ENCODE measurements at regions not wholly inside any gene's neighbourhood (a gene's known extent, or its start where the extent isn't known, plus 50 kb on each side); places are given as distances from the start of the nearest gene placed in this dataset.
"Not testable (repeated sequence)": the region's sequence is repeated elsewhere in the genome, so short reads cannot be mapped to it uniquely, and the experiment has no call there.

- DNase-seq, result no peak
These were observed 404.1 kb downstream of the ZEB2 start for GRCh38 chr2:144115739-144116291.

DNA sequence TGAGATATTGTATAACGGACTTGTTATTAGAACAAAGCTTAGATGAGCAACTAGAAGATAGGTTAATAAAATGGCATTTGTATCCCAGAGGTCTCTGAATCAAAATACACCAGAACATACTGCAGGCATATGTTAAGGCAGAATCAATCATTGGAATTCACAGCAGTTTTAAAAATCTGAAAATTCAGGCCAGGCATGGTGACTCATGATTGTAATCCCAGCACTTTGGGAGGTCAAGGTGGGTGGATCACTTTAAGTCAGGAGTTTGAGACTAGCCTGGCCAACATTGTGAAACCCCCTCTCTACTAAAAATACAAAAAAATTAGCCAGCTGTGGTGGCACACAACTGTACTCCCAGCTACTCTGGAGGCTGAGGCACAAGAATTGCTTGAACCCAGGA, 405.2 kb downstream of the ZEB2 start:
- no peak for DNase-seq

DNA sequence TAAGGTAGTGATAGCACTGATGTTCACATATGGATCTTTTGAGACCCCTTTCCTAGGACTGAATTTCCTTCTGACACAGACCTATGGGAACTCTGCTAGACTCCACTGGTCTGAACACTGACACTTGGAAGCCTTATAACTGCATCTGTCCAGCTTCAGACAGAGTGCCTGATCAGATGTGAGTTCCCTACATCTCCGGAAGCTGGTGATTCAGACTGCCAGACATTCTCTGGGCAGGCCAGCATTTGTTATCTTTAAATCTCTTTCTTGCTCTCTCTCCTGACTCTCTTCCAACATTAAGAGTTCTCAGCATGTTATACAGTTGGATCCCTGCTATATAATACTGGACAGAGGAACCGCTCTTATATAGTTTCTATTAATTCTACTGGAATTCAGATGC, 408.5 kb downstream of the ZEB2 start:
- DNase-seq, result no peak

GRCh38 chr2:144106104-144106503, 413.8 kb downstream of the ZEB2 start:
- DNase-seq, result not testable (repeated sequence)

DNA sequence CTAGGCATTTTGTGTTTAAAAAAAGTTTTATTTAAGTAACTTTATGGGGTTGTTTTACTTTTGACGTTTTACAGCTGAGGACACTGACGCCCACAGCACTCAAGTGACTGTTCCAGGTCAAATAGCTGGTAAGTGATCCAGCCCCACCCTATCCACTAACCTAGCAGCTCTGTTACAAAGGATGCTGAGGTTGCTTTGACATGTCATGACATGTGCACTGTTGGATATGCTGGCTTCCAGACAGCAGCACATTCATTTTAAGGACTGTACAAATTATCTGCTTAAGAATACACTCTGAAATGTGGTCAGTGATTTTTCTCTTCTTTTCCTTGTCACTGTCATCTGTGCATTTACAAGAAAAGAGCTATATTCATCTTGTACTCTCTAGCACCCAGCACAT, 417.5 kb downstream of the ZEB2 start:
- no peak for DNase-seq

GRCh38 chr2:144099780-144100377, 420.0 kb downstream of the ZEB2 start:
- DNase-seq, result no peak

DNA sequence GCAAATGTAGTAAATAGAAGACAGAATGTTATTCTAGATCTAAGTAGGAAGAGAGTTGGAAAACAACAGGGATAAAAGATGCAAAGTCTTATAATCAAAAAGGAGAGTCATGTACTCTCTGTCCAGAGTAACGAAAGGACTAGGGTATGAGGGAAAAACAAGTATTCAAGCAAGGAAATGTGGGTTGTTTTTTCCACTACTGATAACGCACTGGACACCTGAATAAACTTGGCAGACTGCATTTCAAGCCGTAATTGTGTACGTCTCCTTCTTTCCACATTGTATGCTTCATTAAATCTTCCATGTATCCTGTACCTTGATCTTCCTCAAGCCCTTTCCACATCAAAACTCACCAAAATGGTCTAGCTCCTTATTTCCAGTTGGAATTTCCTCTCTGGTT, 420.6 kb downstream of the ZEB2 start:
- no peak for DNase-seq

DNA sequence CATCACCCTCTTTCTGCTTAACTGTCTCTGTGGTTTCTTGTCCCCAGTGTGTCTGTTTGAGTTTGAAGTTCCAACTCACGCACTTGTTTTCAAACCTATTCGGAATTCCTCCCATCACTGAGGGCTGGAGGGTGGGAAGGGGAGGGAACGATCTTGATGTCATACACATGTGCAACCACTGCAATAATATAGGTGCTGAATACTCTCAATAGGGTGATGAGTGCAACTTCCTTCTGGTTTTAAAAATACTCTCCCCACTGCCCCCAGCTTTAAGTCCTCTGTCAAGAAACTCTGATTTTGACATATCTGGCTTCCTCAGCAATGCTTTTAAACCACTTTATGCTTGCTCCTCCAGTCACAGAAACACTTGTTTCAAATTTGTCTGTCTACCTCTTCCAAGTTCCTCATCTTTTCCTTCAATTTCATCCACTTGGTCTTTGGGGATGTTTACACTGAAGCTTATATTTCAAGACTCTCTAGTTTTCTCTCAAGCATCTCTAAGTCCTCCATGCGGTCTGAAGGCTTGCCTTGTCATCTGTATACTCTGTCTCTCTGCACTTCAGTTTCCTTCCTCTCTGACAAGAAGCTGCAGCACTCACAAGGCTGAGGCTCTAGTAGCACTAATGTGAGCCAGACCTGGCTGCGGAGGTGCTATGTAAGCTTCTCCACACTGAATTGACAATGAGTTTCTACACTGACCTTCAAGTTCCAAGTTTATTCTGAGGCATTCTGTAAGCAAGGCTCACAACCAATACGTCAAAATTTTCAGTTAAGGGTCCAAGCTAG, 422.3 kb downstream of the ZEB2 start:
- no peak for DNase-seq

GRCh38 chr2:144096531-144096930, 423.4 kb downstream of the ZEB2 start:
- no peak for DNase-seq

DNA sequence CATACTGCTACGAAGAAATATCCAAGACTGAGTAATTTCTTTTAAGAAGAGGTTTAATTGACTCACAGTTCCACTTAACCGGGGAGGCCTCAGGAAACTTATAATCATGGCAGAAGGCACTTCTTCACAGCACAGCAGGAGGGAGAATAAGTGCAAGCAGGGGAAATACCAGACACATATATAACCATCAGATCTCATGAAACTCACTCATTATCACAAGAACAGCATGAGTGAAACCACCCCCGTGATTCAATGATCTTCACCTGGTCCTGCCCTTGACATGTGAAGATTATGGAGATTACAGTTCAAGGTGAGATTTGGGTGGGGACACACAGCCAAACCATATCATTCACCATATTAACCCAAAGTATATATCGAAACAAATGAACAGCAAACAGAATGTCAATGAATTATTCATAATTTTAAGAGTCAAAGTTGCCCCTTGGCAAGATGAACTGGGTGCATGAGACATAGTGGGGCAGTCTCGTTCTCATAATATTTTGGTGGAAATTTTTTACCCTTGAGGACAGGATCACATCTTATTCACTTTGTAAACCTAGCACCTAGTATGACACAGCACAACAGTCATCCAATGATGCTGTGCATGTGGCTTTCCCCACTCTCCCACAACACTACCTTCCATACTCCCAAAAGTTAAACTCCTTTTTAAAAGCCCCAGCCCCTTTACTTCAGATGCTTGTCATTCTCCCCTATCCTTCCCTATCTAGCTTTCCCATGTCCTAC, 425.3 kb downstream of the ZEB2 start:
- DNase-seq, result no peak

DNA sequence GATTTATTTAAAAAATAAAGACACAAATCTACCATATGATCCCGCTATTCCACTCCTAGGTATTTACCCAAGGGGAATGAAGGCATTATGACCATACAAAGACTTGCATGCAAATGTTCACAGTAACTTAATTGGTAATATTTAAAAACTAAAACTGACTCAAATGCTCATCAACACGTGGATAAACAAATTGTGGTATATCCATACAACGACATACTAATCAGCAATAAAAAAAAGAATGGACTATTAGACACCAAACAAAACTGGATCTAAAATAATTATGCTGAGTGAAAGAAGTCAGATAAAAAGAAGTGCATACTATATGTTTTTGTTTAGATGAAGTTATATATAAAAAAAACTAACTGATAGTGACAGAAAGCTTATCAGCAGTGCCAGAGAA, 428.3 kb downstream of the ZEB2 start:
- DNase-seq, result no peak

DNA sequence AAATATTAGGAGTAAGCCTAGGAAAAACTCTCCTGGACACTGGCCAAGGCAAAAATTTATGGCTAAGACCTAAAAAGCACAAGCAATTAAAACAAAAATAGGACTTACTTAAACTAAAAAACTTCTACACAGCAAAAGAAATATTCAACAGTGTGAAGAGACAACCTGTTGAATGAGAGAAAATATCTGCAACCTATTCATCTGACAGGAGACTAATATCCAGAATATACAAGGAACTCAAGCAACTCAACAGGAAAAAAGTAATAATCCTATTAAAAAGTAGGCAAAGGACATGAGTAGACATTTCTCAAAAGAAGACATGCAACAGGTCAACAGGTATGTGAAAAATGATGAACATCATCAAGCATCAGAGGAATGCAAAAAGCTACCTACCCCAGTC, 431.1 kb downstream of the ZEB2 start:
- DNase-seq, result no peak

- DNase-seq, result no peak
These were observed 433.0 kb downstream of the ZEB2 start for GRCh38 chr2:144086965-144087364.

GRCh38 chr2:144085016-144085415, 434.9 kb downstream of the ZEB2 start:
- DNase-seq, result no peak

GRCh38 chr2:144084114-144084661, 435.7 kb downstream of the ZEB2 start:
- no peak for DNase-seq

GRCh38 chr2:144083211-144083610, 436.7 kb downstream of the ZEB2 start:
- no peak for DNase-seq

- no peak for DNase-seq
These were observed 437.1 kb downstream of the ZEB2 start for GRCh38 chr2:144082777-144083176.

GRCh38 chr2:144082327-144082726, 437.6 kb downstream of the ZEB2 start:
- no peak for DNase-seq

GRCh38 chr2:144081272-144081671, 438.6 kb downstream of the ZEB2 start:
- DNase-seq, result no peak

DNA sequence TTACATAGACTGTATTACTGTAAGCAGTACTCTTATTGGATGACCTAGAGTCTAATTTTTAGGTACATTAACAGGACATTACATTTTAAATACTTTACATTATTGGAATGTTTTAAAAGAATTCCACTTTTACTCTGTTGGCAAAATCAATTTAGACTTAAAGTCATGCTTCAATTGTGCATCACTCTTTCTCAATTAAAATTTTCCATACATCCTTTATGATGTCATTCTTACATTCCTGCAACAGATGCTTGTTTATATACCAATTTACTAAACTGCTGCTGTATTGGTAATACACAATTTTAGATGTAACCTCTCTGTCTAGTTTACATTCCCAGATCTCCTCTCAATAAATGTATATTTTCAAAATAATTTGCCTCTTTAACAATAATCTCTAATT, 440.1 kb downstream of the ZEB2 start:
- DNase-seq, result no peak

DNA sequence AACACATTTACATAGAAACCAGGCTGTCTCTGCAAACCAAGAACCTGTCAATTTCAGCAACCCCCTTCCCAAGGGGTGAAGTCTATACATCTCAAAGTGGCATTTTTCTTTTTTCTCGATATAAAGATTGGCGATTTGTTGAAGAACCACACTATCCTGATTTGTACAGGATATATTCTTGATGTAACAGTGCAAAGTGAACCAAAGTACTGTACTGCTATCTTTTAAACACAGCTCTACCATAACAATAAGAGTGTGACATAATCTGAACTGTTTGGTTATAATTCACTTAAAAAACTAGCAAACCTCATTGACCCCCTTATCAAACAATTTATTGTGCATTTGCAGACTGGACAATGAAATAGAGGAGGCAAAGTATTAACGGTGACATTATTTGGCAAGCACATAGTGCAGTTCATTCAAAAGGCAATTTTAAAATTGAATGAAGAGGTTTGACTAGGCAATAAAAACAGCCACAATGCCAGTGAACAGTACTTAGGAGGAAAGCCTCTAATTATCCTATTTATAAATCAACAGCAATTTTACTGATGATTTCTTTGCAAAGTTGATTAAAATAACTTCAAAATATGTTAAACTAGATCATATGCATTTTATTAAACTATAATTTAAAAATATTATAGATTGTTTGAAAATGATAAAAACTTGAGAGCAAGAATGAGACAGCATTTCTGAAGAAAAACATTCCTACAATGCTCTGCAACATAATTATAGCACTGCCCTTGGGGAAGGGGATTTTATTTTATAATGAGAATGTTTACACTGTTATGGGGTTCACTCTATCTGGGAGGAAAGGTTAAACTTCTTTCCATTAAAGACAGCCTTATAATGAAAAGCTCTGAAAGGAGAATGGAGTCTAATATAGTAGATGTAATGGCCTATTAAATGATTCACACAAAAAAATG, 440.9 kb downstream of the ZEB2 start:
- DNase-seq, result no peak

- no peak for DNase-seq
These were observed 441.8 kb downstream of the ZEB2 start for GRCh38 chr2:144078106-144078505.

All from CD4-positive, alpha-beta T cell treated with Interleukin-1 beta for 1 hour (primary cell).